A673 (cell line): ENCODE measurements at regions not wholly inside any gene's neighbourhood (a gene's known extent, or its start where the extent isn't known, plus 50 kb on each side); places are given as distances from the start of the nearest gene placed in this dataset.

Experiments used
- BruUV-seq: library from RNA; stranded (reverse); fragments of 400-500 nt; replicated peaks from 2 replicates; lab custom pipeline; 2021; lab: Mats Ljungman, UMichigan
- CTCF ChIA-PET: fragments of 300-600 bp; sonication (Branson Sonifier 250); formaldehyde crosslinking; loops from one replicate; lab custom pipeline; 2022; ENCODE audit warnings: antibody characterized with exemption; lab: Charles Lee
- POLR2A ChIA-PET: fragments of 300-600 bp; sonication (Branson Sonifier 250); formaldehyde crosslinking; loops from one replicate; lab custom pipeline; 2022; ENCODE audit warnings: antibody characterized with exemption; ENCODE audit not compliant: low non-redundant PET; lab: Charles Lee
- DNase-seq: peaks from one replicate; pipeline ENCODE4 v3.0.0-alpha.2; 2015; ENCODE audit warnings: low spot score
- H3K27ac ChIP-seq: fragments of 200-600 bp; sonication (generic); 2 replicates; pipeline ENCODE4 v1.5.1; 2016; ENCODE audit warnings: mixed run types, low read depth, mild to moderate bottlenecking, mixed read lengths, antibody characterized with exemption, low read length; ENCODE audit not compliant: poor library complexity, severe bottlenecking
- H3K27me3 ChIP-seq: fragments of 200-600 bp; sonication (generic); replicated peaks from 2 replicates; pipeline ENCODE4 v1.6.1; 2017; ENCODE audit warnings: mixed run types, low read depth, mild to moderate bottlenecking, mixed read lengths, antibody characterized with exemption, low read length; ENCODE audit not compliant: insufficient read depth, poor library complexity
- H3K36me3 ChIP-seq: fragments of 200-600 bp; sonication (generic); 2 replicates; pipeline ENCODE4 v1.6.1; 2016; ENCODE audit warnings: mixed run types, mild to moderate bottlenecking, mixed read lengths, antibody characterized with exemption, low read length; ENCODE audit not compliant: insufficient read depth, poor library complexity, severe bottlenecking
- H3K4me1 ChIP-seq: fragments of 200-600 bp; sonication (generic); 2 replicates; pipeline ENCODE4 v1.6.1; 2017; ENCODE audit warnings: mixed run types, mild to moderate bottlenecking, mixed read lengths, antibody characterized with exemption, low read length; ENCODE audit not compliant: insufficient read depth, poor library complexity, severe bottlenecking
- H3K4me3 ChIP-seq: fragments of 200-600 bp; sonication (generic); 2 replicates; pipeline ENCODE4 v1.5.1; 2016; ENCODE audit warnings: low read depth, mixed run types, mild to moderate bottlenecking, mixed read lengths, low read length; ENCODE audit not compliant: poor library complexity, severe bottlenecking
- H3K9me3 ChIP-seq: fragments of 200-600 bp; sonication (generic); 2 replicates; pipeline ENCODE4 v1.6.1; 2016; ENCODE audit warnings: mixed run types, low read depth, mild to moderate bottlenecking, mixed read lengths, antibody characterized with exemption, low read length; ENCODE audit not compliant: poor library complexity, severe bottlenecking
- CTCF ChIP-seq: fragments of 300-800, 200-600 bp; sonication (generic); conservative IDR thresholded peaks from 2 replicates; pipeline ENCODE4 v1.5.1; 2017; ENCODE audit warnings: low read depth, mild to moderate bottlenecking, antibody characterized with exemption, low read length, moderate library complexity, mixed read lengths
- EZH2 ChIP-seq: fragments of 200-600 bp; sonication (generic); IDR thresholded peaks from 2 replicates; pipeline ENCODE4 v1.6.1; 2017; ENCODE audit warnings: borderline replicate concordance, low read depth, mild to moderate bottlenecking, mixed read lengths, antibody characterized with exemption, low read length; ENCODE audit not compliant: poor library complexity, severe bottlenecking
- intact Hi-C: fragments of 100-400 bp; cut with micrococcal nuclease; formaldehyde crosslinking; loops from one replicate; pipeline ENCODE4 v1.10.0; 2022; ENCODE audit not compliant: unreplicated experiment

GRCh38 chr1:34455121-34455520, 278.4 kb downstream of the C1orf94 start:
- no peak overlapping the region for H3K27ac ChIP-seq
- intact Hi-C loops = no loop called here
- POLR2A ChIA-PET = no interaction called here

GRCh38 chr1:34460193-34460592, 283.5 kb downstream of the C1orf94 start:
- H3K9me3 ChIP-seq = no peaks in the 10 kb centered on the region
- H3K36me3 ChIP-seq = no peaks in the 10 kb centered on the region
- DNase-seq = peak; percentile 55
- intact Hi-C loops = loop anchor here (1.0 to 2.0 kb wide), 3 partner anchors 138 to 283 kb away; no protein-coding TSS in a partner anchor
- BruUV-seq = no TSS peak
- no peaks in the 10 kb centered on the region for H3K4me1 ChIP-seq
- no peak for TF ChIP-seq EZH2
- TF ChIP-seq CTCF = peak; percentile 76
- ChIA-PET POLR2A (no interaction called here), CTCF (no interaction called here)
- H3K27me3 ChIP-seq = no peaks in the 10 kb centered on the region
- no peak overlapping the region for H3K4me3 ChIP-seq
- H3K27ac ChIP-seq = no peak overlapping the region

More at GRCh38 chr1:34455121-34455520, 278.4 kb downstream of the C1orf94 start:
- H3K9me3 ChIP-seq = no peaks in the 10 kb centered on the region
- no peak overlapping the region for H3K4me3 ChIP-seq
- BruUV-seq = no TSS peak
- no peaks in the 10 kb centered on the region for H3K4me1 ChIP-seq
- H3K27me3 ChIP-seq = peaks cover 6% of the 10 kb centered on the region
- no peak for DNase-seq
- TF ChIP-seq EZH2 = no peak
- no peak for TF ChIP-seq CTCF
- CTCF ChIA-PET = no interaction called here
- no peaks in the 10 kb centered on the region for H3K36me3 ChIP-seq

DNA sequence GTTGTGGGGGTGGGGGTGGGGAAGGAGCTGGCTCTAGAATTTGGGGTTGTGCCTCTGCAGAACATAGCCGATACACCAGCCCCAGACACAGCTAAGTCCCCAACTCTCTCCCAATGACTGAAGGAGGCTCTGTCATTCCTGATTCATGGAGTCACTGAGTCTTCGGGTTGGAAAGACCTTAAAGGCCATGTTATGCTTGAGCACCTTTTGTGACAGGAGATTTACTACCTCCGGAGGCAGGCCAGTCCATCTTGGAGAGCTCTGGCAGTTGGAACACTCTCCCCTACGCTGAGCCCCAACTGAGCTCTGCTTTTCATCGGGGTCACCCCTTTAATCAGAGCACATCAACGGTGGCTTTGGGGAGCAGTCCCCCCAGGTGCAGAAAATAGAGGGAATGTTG, 284.4 kb upstream of the GJB5 start:
- H3K4me1 ChIP-seq = no peaks in the 10 kb centered on the region
- intact Hi-C loops = no loop called here
- TF ChIP-seq CTCF (no peak), EZH2 (no peak)
- H3K27ac ChIP-seq = no peak overlapping the region
- no peaks in the 10 kb centered on the region for H3K36me3 ChIP-seq
- no peaks in the 10 kb centered on the region for H3K9me3 ChIP-seq
- BruUV-seq = no TSS peak
- POLR2A ChIA-PET = no interaction called here
- no peak overlapping the region for H3K4me3 ChIP-seq
- no peak for DNase-seq
- H3K27me3 ChIP-seq = peaks cover 51% of the 10 kb centered on the region
- CTCF ChIA-PET = interaction anchor here (0.6 kb wide), 1 partner anchor 419 kb away, joined by 4 read pairs; no protein-coding TSS in a partner anchor
